ENCODE measurements at regions not wholly inside any gene's neighbourhood (a gene's known extent, or its start where the extent isn't known, plus 50 kb on each side); places are given as distances from the start of the nearest gene placed in this dataset.

GRCh38 chr2:236658974-236659757, 89.5 kb downstream of the ACKR3 start:
- Mint-ChIP-seq H3K9me3 (ENCODE audit: unreplicated experiment) (no peaks in the 10 kb centered on the region), H3K4me1 (ENCODE audit: unreplicated experiment) (peaks cover 46% of the 10 kb centered on the region), H3K4me3 (ENCODE audit: unreplicated experiment) (no peak overlapping the region), H3K27ac (ENCODE audit: unreplicated experiment) (no peak overlapping the region), H3K27me3 (ENCODE audit: unreplicated experiment) (no peaks in the 10 kb centered on the region), H3K36me3 (ENCODE audit: unreplicated experiment) (no peaks in the 10 kb centered on the region)
- DNase-seq (ENCODE audit: extremely low spot score, unreplicated experiment): peak; percentile 49
- TF ChIP-seq, protein P1, sequence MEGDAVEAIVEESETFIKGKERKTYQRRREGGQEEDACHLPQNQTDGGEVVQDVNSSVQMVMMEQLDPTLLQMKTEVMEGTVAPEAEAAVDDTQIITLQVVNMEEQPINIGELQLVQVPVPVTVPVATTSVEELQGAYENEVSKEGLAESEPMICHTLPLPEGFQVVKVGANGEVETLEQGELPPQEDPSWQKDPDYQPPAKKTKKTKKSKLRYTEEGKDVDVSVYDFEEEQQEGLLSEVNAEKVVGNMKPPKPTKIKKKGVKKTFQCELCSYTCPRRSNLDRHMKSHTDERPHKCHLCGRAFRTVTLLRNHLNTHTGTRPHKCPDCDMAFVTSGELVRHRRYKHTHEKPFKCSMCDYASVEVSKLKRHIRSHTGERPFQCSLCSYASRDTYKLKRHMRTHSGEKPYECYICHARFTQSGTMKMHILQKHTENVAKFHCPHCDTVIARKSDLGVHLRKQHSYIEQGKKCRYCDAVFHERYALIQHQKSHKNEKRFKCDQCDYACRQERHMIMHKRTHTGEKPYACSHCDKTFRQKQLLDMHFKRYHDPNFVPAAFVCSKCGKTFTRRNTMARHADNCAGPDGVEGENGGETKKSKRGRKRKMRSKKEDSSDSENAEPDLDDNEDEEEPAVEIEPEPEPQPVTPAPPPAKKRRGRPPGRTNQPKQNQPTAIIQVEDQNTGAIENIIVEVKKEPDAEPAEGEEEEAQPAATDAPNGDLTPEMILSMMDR (IDR thresholded peaks at IDR 0.05): no peak

- Mint-ChIP-seq H3K36me3 (ENCODE audit: unreplicated experiment) (no peaks in the 10 kb centered on the region), H3K4me1 (ENCODE audit: unreplicated experiment) (peaks cover 46% of the 10 kb centered on the region), H3K27ac (ENCODE audit: unreplicated experiment) (no peak overlapping the region), H3K9me3 (ENCODE audit: unreplicated experiment) (no peaks in the 10 kb centered on the region), H3K27me3 (ENCODE audit: unreplicated experiment) (no peaks in the 10 kb centered on the region), H3K4me3 (ENCODE audit: unreplicated experiment) (no peak overlapping the region)
- TF ChIP-seq, protein P1 (IDR thresholded peaks at IDR 0.05): no peak
- no peak for DNase-seq (ENCODE audit: extremely low spot score, unreplicated experiment)
Measured at GRCh38 chr2:236659758-236660150, 90.1 kb downstream of the ACKR3 start.

DNA sequence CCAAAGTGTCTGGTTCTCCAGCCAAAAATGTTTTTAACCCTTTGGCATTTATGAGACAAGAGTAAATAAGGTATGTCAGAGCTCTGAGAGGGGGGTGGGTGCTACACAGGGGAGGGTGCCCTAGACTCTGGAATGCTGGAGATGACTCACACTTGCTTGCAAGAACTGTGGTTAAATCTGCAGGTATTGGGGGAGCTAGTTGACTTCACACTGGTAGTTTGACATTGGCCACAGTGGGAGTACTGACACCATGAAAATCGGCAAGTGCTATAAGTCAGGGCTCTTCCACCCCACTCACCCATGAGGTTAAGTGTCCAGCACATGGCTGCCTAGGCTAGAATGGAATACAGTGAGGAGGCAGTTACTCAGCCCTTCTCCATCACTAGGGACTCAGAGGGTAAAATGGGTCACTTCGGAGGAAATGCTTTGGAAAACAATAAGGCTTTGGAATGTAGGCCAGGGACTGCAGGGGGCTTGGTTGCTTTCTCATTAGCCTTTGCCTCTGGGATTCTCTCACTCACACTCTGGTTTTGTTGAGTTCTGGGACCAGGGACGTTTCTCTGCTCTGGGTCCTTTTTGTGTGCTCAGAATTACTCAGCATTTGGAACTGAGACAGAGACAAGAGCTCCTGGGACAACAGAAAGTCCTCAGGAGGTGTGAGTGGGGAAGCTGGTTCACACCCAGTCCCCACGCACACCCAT, 91.6 kb downstream of the ACKR3 start:
- Mint-ChIP-seq H3K27ac (ENCODE audit: unreplicated experiment) (peak overlapping the region; percentile 76), H3K4me1 (ENCODE audit: unreplicated experiment) (peaks cover 46% of the 10 kb centered on the region), H3K4me3 (ENCODE audit: unreplicated experiment) (no peak overlapping the region), H3K36me3 (ENCODE audit: unreplicated experiment) (no peaks in the 10 kb centered on the region), H3K9me3 (ENCODE audit: unreplicated experiment) (peaks cover 2% of the 10 kb centered on the region), H3K27me3 (ENCODE audit: unreplicated experiment) (no peaks in the 10 kb centered on the region)
- DNase-seq (ENCODE audit: extremely low spot score, unreplicated experiment): no peak
- TF ChIP-seq, protein P1 (IDR thresholded peaks at IDR 0.05): no peak

GRCh38 chr2:236661762-236662110, 92.1 kb downstream of the ACKR3 start:
- H3K9me3 Mint-ChIP-seq (ENCODE audit: unreplicated experiment): peaks cover 7% of the 10 kb centered on the region
- H3K4me3 Mint-ChIP-seq (ENCODE audit: unreplicated experiment): no peak overlapping the region
- TF ChIP-seq, protein P1 (IDR thresholded peaks at IDR 0.05): no peak
- no peak for DNase-seq (ENCODE audit: extremely low spot score, unreplicated experiment)
- H3K4me1 Mint-ChIP-seq (ENCODE audit: unreplicated experiment): peaks cover 46% of the 10 kb centered on the region
- no peaks in the 10 kb centered on the region for H3K27me3 Mint-ChIP-seq (ENCODE audit: unreplicated experiment)
- H3K27ac Mint-ChIP-seq (ENCODE audit: unreplicated experiment): peak overlapping the region; percentile 76
- H3K36me3 Mint-ChIP-seq (ENCODE audit: unreplicated experiment): no peaks in the 10 kb centered on the region

Measured in osteocyte (in vitro differentiated cells).